Activated naive CD8-positive, alpha-beta T cell treated with anti-CD3 and anti-CD28 coated beads, Interleukin-2, amount 50 U/mL, for 16 hours (primary cell): ENCODE measurements at regions not wholly inside any gene's neighbourhood (a gene's known extent, or its start where the extent isn't known, plus 50 kb on each side); places are given as distances from the start of the nearest gene placed in this dataset.

Experiments used
- DNase-seq: peaks from one replicate; pipeline ENCODE4 v3.0.0-alpha.2; 2020; ENCODE audit warnings: low read depth, low spot score

GRCh38 chr5:8470489-8470888 is 601.5 kb downstream of the MTRR start:
- no peak for DNase-seq

DNA sequence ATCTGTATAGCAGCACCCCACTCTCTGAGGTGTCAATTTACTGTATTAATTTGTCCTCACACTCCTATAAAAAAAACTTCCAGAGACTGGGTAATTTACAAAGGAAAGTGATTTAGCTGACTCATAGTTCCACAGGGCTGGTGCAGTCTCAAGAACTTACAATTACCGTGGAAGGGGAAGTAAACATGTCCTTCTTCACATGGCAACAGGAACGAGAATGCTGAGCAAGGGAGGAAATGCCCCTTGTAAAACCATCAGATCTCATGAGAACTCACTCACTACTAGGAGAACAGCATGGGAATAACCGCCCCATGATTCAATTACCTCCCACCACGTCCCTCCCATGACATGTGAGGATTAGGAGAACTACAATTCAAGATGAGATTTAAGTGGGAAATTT is 602.6 kb downstream of the MTRR start:
- no peak for DNase-seq

GRCh38 chr5:8473016-8473415 is 604.1 kb downstream of the MTRR start:
- no peak for DNase-seq

DNA sequence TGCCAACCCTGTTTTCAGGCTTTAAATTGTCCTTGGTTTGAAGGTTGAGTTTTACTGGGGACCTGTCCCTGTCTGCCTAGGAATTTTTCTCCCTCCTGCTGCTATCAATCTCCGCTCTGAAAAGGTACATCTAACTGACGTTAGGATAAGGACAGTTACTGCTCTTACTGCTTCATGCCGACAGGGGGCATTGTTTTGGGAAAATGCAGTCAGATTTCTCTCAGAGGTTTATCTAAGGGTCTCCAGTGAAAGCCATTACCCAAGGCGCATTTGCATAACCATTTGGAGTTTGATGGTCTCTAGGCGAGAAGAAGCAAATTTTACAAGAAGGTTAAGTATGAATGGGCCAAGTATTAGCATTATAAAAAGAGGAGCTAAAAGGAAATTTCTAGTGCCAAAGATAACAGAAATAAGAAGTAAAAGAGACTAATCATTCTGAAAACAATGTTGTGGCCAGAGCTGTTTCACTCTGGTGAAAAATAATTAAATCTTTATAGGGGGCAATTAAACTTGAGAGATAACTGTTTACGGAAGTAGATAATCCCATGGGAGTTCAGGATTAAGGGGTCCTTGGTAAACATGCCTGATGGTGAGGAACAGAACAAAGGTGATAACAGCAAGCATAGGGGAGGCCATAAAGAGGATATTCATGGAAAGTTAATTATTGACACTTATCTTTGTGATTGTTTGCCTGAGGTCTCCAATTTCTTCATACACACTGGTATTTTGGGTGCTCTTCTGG is 605.0 kb downstream of the MTRR start:
- DNase-seq: no peak

GRCh38 chr5:8474569-8474930 is 605.6 kb downstream of the MTRR start:
- DNase-seq: no peak

DNA sequence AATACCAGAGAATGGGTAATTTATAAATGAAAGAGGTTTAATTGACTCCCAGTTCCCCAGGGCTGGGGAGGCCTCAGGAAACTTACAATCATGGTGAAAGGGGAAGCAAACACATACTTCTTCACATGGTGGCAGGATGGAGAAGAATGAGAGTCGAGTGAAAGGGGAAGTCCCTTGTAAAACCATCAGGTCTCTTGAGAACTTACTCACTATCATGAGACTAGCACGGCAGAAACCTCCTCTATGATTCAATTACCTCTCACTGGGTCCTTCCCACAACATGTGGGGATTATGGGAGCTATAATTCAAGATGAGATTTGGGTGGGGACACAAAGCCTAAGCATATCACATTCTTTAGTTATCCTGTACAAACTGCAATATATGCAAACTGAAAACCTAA is 609.4 kb downstream of the MTRR start:
- no peak for DNase-seq

GRCh38 chr5:8481007-8481406 is 612.1 kb downstream of the MTRR start:
- DNase-seq: no peak

- DNase-seq: no peak
Measured at GRCh38 chr5:8491254-8491653, 622.3 kb downstream of the MTRR start.

DNA sequence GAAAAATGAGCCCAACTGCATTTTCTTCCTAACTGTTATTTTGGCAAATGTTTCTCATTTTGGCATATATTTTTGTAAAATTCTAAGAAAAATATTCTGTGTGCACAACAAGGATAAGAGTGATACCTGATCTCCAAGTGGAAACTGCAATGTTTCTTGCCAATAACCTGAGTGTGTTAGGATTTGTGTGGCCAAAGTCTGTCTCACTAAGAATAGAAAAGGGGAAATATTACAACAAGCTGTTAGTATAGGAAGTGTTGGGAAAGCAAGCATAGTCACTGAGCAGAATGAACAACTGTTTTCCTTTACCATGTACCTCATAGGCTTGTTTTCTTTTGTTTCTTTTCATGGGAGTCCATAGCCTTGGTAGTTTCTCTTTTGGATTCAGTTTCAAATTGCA is 624.2 kb downstream of the MTRR start:
- no peak for DNase-seq

GRCh38 chr5:8500426-8500825 is 631.5 kb downstream of the MTRR start:
- DNase-seq: no peak

DNA sequence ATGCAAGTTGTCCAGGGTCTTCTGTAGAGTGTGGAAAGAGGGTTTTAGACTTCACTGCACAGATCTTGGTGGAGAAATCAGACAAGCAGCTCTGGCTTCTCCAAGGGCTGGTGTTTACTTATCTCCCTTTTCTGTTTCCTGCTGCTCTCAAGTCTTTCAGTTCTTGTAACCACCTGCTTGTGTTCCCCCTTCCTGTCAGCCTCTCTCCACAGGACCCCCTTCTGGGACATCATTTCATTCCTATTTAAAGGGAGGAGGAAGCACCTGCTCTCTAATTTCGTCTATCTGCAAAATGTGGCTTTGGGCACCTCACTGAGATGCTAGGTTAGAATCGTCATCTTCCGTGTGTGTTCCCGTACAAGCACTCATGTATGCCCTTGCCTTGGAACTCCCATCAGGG is 636.2 kb downstream of the MTRR start:
- DNase-seq: no peak

- no peak for DNase-seq
Measured at GRCh38 chr5:8508231-8508630, 639.3 kb downstream of the MTRR start.

GRCh38 chr5:8516356-8516755 is 647.4 kb downstream of the MTRR start:
- no peak for DNase-seq

DNA sequence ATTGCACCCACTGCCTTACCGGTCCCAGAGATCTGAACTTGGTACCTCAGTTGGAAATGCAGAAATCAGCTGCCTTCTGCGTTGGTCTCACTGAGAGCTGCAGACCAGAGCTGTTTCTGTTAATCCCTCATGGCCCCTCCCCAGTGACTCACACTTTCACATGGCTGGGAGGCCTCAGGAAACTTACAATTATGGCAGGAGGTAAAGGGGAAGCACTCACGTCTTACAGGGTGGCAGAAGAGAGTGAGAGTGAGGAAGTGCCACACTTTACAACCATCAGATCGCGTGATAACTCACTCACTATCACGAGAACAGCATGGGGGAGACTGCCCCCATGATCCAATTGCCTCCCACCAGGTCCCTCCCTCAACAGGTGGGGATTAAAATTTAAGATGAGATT is 648.5 kb downstream of the MTRR start:
- no peak for DNase-seq

GRCh38 chr5:8520917-8521316 is 652.0 kb downstream of the MTRR start:
- DNase-seq: no peak

DNA sequence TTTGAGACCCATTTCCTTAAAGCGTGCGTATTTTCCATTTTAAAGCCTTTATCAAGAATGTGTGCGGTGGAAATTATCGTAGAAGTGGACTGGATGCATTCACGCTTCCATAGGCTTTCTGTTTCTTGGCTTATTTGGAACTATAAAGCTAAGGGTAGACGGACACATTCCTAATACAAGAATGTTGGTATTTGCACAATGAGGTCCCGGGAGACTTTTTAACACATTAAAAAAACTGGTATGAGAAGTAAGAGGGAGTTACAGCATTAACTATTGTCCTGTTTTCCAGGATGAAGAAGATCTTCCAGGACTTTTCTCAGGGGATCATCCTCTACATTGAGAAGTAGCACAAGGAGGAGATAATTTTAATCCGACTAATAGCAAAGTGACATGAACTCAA is 653.0 kb downstream of the MTRR start:
- no peak for DNase-seq

DNA sequence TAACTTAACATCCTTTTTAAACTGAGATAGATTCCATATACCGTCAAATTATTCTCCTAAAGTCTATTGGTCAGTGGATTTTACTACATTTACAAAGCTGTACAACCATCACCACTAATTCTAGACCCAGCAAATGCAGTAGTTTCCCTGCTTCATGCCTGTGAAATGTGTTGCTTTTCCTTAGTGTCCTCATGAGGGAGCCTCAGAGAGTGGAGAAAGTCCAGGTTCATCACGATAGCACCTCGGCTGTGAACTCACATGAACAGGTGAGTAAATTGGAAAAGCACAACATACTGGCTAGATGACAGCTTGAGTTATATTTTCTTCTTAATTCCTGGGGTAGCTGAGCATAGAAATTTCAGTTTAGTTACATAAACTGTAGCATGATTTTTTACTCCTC is 653.7 kb downstream of the MTRR start:
- DNase-seq: no peak

DNA sequence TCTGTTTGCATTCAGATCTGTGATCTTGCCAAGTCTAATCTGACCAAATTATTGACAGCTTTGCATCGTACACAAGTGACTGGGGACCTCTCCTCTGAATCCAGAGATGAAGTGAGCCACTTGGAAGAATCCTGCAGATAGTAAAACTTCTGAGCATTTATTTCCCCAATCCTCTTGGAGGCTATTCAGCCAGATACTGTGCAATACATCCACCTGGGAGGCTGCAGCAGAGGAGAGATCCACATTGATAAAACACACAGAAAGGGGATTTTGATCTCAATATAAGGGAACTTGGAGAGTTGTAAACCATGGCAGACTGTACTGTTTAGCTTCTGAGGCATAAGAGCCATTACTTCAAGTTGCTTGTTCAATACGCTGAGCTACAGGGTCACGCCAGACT is 654.6 kb downstream of the MTRR start:
- DNase-seq: no peak

DNA sequence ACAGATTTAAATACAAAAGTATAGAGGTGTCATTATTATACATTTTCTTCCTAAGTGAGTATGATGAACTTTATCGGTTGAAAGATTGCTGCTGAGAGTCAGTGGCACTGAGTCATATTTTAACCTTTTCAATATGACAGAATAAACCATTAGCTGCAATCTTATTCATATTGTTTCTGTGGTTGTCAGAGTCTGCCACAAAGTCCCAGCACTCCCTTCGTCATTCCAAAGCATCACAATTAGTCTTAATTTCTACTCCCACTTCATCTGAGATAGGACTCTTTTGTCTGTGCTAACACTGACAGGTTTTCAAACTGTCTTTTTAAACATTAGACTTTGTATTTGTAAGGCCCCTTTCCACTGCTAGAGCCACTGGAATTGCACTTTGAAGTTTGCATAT is 656.9 kb downstream of the MTRR start:
- DNase-seq: no peak

DNA sequence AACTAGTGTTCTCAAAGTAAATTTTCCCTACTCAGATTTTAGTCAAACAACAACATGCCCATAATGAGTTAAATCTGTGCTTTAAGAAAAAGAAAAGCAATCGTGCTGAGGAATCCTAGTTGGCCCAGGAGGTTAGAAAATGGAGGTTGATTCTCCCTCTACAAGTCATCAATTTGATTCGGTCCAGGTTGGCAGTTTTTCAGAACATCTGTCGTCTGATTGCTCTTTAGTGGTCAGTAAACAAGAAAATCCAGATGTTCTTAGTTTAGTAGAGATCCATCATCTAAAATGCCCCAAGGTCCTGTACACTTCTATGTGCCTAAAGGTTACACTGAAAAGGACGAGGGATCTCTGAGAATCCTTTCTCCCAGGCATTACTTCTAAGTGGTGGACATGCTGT is 659.2 kb downstream of the MTRR start:
- no peak for DNase-seq

DNA sequence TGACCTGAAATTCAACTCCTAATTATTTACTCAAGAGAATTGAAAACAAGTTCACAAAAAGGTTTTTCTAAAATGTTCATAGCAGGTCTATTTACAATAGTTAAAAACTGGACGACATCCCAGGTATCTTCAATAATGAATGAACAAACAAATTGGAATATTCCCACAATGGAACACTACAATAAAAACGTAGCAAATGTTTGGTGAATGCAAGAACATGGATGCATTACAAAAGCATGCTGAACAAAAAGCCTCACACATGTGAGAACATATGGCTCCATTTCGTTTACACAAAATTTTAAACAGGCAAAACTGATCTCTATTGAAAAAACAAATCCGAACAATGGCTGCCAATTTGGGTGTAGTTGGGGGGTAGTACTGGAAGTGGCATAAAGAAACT is 669.9 kb downstream of the MTRR start:
- no peak for DNase-seq

- no peak for DNase-seq
Measured at GRCh38 chr5:8540317-8540716, 671.4 kb downstream of the MTRR start.

DNA sequence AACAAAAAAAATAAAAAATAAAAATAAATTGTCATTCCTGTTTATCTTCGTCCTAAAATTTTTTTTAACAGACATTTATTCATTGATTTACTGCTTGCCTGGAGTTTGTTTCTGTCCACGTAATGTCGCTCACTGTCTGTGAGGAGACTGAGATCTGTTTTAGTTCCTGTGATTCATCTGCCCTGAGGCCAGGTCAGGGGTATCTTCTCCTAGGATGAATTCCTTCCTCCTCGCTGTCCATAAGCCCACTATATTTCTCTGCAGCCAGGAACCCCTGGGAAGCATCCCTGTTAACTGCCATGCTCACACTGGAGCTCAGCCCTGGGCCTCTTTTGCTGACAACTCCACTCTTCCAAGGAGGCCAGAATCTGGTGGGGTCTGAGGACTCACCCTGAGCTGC is 682.0 kb downstream of the MTRR start:
- no peak for DNase-seq

- no peak for DNase-seq
Measured at GRCh38 chr5:8553364-8553763, 684.4 kb downstream of the MTRR start.
